ENCODE measurements at regions not wholly inside any gene's neighbourhood (a gene's known extent, or its start where the extent isn't known, plus 50 kb on each side); places are given as distances from the start of the nearest gene placed in this dataset.

GRCh38 chrX:150291014-150291413 is 72.1 kb upstream of the MAMLD1 start:
- H3K27me3 ChIP-seq (ENCODE audit: control insufficient read depth in 1 of 2, insufficient read depth in 2 of 2, low read length in 2 of 2) = no peaks in the 10 kb centered on the region
- WGBS, 2 donors = 81 to 88% methylated on average over 5 of the region's 5 CpGs
- H3K4me3 ChIP-seq (ENCODE audit: low read depth in 1 of 2, low read length in 2 of 2) = no peak overlapping the region

GRCh38 chrX:150293311-150294013 is 69.7 kb upstream of the MAMLD1 start:
- Histone ChIP-seq H3K36me3 (ENCODE audit: control insufficient read depth in 2 of 2, insufficient read depth in 2 of 2, low read length in 1 of 2) (no peaks in the 10 kb centered on the region), H3K9me3 (ENCODE audit: control insufficient read depth in 2 of 2, insufficient read depth in 1 of 2, low read depth in 1 of 2, low read length in 1 of 2) (no peaks in the 10 kb centered on the region), H3K27me3 (ENCODE audit: control insufficient read depth in 1 of 2, insufficient read depth in 2 of 2, low read length in 2 of 2) (no peaks in the 10 kb centered on the region), H3K27ac (ENCODE audit: low read depth in 2 of 2, low read length in 1 of 2) (no peak overlapping the region), H3K4me1 (ENCODE audit: control insufficient read depth in 2 of 2, insufficient read depth in 2 of 2, low read length in 1 of 2) (no peaks in the 10 kb centered on the region), H3K4me3 (ENCODE audit: low read depth in 1 of 2, low read length in 2 of 2) (no peak overlapping the region)
- 62 to 73% methylated on average over 5 of the region's 5 CpGs for WGBS, 2 donors

More at GRCh38 chrX:150291014-150291413, 72.1 kb upstream of the MAMLD1 start:
- no peaks in the 10 kb centered on the region for H3K4me1 ChIP-seq (ENCODE audit: control insufficient read depth in 2 of 2, insufficient read depth in 2 of 2, low read length in 1 of 2)
- no peak overlapping the region for H3K27ac ChIP-seq (ENCODE audit: low read depth in 2 of 2, low read length in 1 of 2)
- no peaks in the 10 kb centered on the region for H3K9me3 ChIP-seq (ENCODE audit: control insufficient read depth in 2 of 2, insufficient read depth in 1 of 2, low read depth in 1 of 2, low read length in 1 of 2)
- no peaks in the 10 kb centered on the region for H3K36me3 ChIP-seq (ENCODE audit: control insufficient read depth in 2 of 2, insufficient read depth in 2 of 2, low read length in 1 of 2)

- H3K27me3 ChIP-seq (ENCODE audit: control insufficient read depth in 1 of 2, insufficient read depth in 2 of 2, low read length in 2 of 2) = peaks cover 0 to 4% of the 10 kb centered on the region in 2 donors
- WGBS, 2 donors = 64 to 68% methylated on average over 4 of the region's 4 CpGs
- no peak overlapping the region for H3K4me3 ChIP-seq (ENCODE audit: low read depth in 1 of 2, low read length in 2 of 2)
- H3K36me3 ChIP-seq (ENCODE audit: control insufficient read depth in 2 of 2, insufficient read depth in 2 of 2, low read length in 1 of 2) = no peaks in the 10 kb centered on the region
- H3K4me1 ChIP-seq (ENCODE audit: control insufficient read depth in 2 of 2, insufficient read depth in 2 of 2, low read length in 1 of 2) = no peaks in the 10 kb centered on the region
- H3K9me3 ChIP-seq (ENCODE audit: control insufficient read depth in 2 of 2, insufficient read depth in 1 of 2, low read depth in 1 of 2, low read length in 1 of 2) = no peaks in the 10 kb centered on the region
- H3K27ac ChIP-seq (ENCODE audit: low read depth in 2 of 2, low read length in 1 of 2) = no peak overlapping the region
Observed at GRCh38 chrX:150298841-150299551, 64.1 kb upstream of the MAMLD1 start.

- Histone ChIP-seq H3K27me3 (ENCODE audit: control insufficient read depth in 1 of 2, insufficient read depth in 2 of 2, low read length in 2 of 2) (peaks cover 0 to 4% of the 10 kb centered on the region in 2 donors), H3K27ac (ENCODE audit: low read depth in 2 of 2, low read length in 1 of 2) (no peak overlapping the region), H3K36me3 (ENCODE audit: control insufficient read depth in 2 of 2, insufficient read depth in 2 of 2, low read length in 1 of 2) (no peaks in the 10 kb centered on the region), H3K4me3 (ENCODE audit: low read depth in 1 of 2, low read length in 2 of 2) (no peak overlapping the region), H3K4me1 (ENCODE audit: control insufficient read depth in 2 of 2, insufficient read depth in 2 of 2, low read length in 1 of 2) (no peaks in the 10 kb centered on the region), H3K9me3 (ENCODE audit: control insufficient read depth in 2 of 2, insufficient read depth in 1 of 2, low read depth in 1 of 2, low read length in 1 of 2) (no peaks in the 10 kb centered on the region)
Observed at GRCh38 chrX:150299579-150299978, 63.5 kb upstream of the MAMLD1 start.

GRCh38 chrX:150303386-150304097 is 59.6 kb upstream of the MAMLD1 start:
- no peak overlapping the region for H3K27ac ChIP-seq (ENCODE audit: low read depth in 2 of 2, low read length in 1 of 2)
- H3K4me3 ChIP-seq (ENCODE audit: low read depth in 1 of 2, low read length in 2 of 2) = no peak overlapping the region
- no peaks in the 10 kb centered on the region for H3K36me3 ChIP-seq (ENCODE audit: control insufficient read depth in 2 of 2, insufficient read depth in 2 of 2, low read length in 1 of 2)
- H3K4me1 ChIP-seq (ENCODE audit: control insufficient read depth in 2 of 2, insufficient read depth in 2 of 2, low read length in 1 of 2) = no peaks in the 10 kb centered on the region
- H3K9me3 ChIP-seq (ENCODE audit: control insufficient read depth in 2 of 2, insufficient read depth in 1 of 2, low read depth in 1 of 2, low read length in 1 of 2) = no peaks in the 10 kb centered on the region
- H3K27me3 ChIP-seq (ENCODE audit: control insufficient read depth in 1 of 2, insufficient read depth in 2 of 2, low read length in 2 of 2) = peaks cover 0 to 4% of the 10 kb centered on the region in 2 donors
- WGBS, 2 donors = 64 to 69% methylated on average over 4 of the region's 4 CpGs

- peaks cover 0 to 4% of the 10 kb centered on the region in 2 donors for H3K27me3 ChIP-seq (ENCODE audit: control insufficient read depth in 1 of 2, insufficient read depth in 2 of 2, low read length in 2 of 2)
- no peaks in the 10 kb centered on the region for H3K36me3 ChIP-seq (ENCODE audit: control insufficient read depth in 2 of 2, insufficient read depth in 2 of 2, low read length in 1 of 2)
- H3K4me1 ChIP-seq (ENCODE audit: control insufficient read depth in 2 of 2, insufficient read depth in 2 of 2, low read length in 1 of 2) = no peaks in the 10 kb centered on the region
- H3K27ac ChIP-seq (ENCODE audit: low read depth in 2 of 2, low read length in 1 of 2) = no peak overlapping the region
- H3K9me3 ChIP-seq (ENCODE audit: control insufficient read depth in 2 of 2, insufficient read depth in 1 of 2, low read depth in 1 of 2, low read length in 1 of 2) = no peaks in the 10 kb centered on the region
- no peak overlapping the region for H3K4me3 ChIP-seq (ENCODE audit: low read depth in 1 of 2, low read length in 2 of 2)
- WGBS, 2 donors = 81 to 91% methylated on average over 6 of the region's 6 CpGs
Observed at GRCh38 chrX:150306002-150306401, 57.1 kb upstream of the MAMLD1 start.

GRCh38 chrX:150308041-150308440 is 55.1 kb upstream of the MAMLD1 start:
- WGBS, 2 donors = 63 to 73% methylated on average over 4 of the region's 4 CpGs
- no peak overlapping the region for H3K4me3 ChIP-seq (ENCODE audit: low read depth in 1 of 2, low read length in 2 of 2)

GRCh38 chrX:150308532-150309157 is 54.5 kb upstream of the MAMLD1 start:
- no peak overlapping the region for H3K4me3 ChIP-seq (ENCODE audit: low read depth in 1 of 2, low read length in 2 of 2)
- no peaks in the 10 kb centered on the region for H3K36me3 ChIP-seq (ENCODE audit: control insufficient read depth in 2 of 2, insufficient read depth in 2 of 2, low read length in 1 of 2)
- H3K4me1 ChIP-seq (ENCODE audit: control insufficient read depth in 2 of 2, insufficient read depth in 2 of 2, low read length in 1 of 2) = no peaks in the 10 kb centered on the region
- 68 to 75% methylated on average over 9 of the region's 9 CpGs for WGBS, 2 donors
- no peaks in the 10 kb centered on the region for H3K9me3 ChIP-seq (ENCODE audit: control insufficient read depth in 2 of 2, insufficient read depth in 1 of 2, low read depth in 1 of 2, low read length in 1 of 2)
- H3K27ac ChIP-seq (ENCODE audit: low read depth in 2 of 2, low read length in 1 of 2) = no peak overlapping the region
- no peaks in the 10 kb centered on the region for H3K27me3 ChIP-seq (ENCODE audit: control insufficient read depth in 1 of 2, insufficient read depth in 2 of 2, low read length in 2 of 2)

More at GRCh38 chrX:150308041-150308440, 55.1 kb upstream of the MAMLD1 start:
- Histone ChIP-seq H3K36me3 (ENCODE audit: control insufficient read depth in 2 of 2, insufficient read depth in 2 of 2, low read length in 1 of 2) (no peaks in the 10 kb centered on the region), H3K4me1 (ENCODE audit: control insufficient read depth in 2 of 2, insufficient read depth in 2 of 2, low read length in 1 of 2) (no peaks in the 10 kb centered on the region), H3K27ac (ENCODE audit: low read depth in 2 of 2, low read length in 1 of 2) (no peak overlapping the region), H3K9me3 (ENCODE audit: control insufficient read depth in 2 of 2, insufficient read depth in 1 of 2, low read depth in 1 of 2, low read length in 1 of 2) (no peaks in the 10 kb centered on the region), H3K27me3 (ENCODE audit: control insufficient read depth in 1 of 2, insufficient read depth in 2 of 2, low read length in 2 of 2) (no peaks in the 10 kb centered on the region)

- no peak overlapping the region for H3K27ac ChIP-seq (ENCODE audit: low read depth in 2 of 2, low read length in 1 of 2)
- H3K4me3 ChIP-seq (ENCODE audit: low read depth in 1 of 2, low read length in 2 of 2) = no peak overlapping the region
- H3K4me1 ChIP-seq (ENCODE audit: control insufficient read depth in 2 of 2, insufficient read depth in 2 of 2, low read length in 1 of 2) = no peaks in the 10 kb centered on the region
- 91 to 93% methylated on average over 4 of the region's 4 CpGs for WGBS, 2 donors
- no peaks in the 10 kb centered on the region for H3K9me3 ChIP-seq (ENCODE audit: control insufficient read depth in 2 of 2, insufficient read depth in 1 of 2, low read depth in 1 of 2, low read length in 1 of 2)
- no peaks in the 10 kb centered on the region for H3K36me3 ChIP-seq (ENCODE audit: control insufficient read depth in 2 of 2, insufficient read depth in 2 of 2, low read length in 1 of 2)
- no peaks in the 10 kb centered on the region for H3K27me3 ChIP-seq (ENCODE audit: control insufficient read depth in 1 of 2, insufficient read depth in 2 of 2, low read length in 2 of 2)
Observed at GRCh38 chrX:150310417-150310816, 52.7 kb upstream of the MAMLD1 start.
